ENCODE measurements at regions not wholly inside any gene's neighbourhood (a gene's known extent, or its start where the extent isn't known, plus 50 kb on each side); places are given as distances from the start of the nearest gene placed in this dataset.

DNA sequence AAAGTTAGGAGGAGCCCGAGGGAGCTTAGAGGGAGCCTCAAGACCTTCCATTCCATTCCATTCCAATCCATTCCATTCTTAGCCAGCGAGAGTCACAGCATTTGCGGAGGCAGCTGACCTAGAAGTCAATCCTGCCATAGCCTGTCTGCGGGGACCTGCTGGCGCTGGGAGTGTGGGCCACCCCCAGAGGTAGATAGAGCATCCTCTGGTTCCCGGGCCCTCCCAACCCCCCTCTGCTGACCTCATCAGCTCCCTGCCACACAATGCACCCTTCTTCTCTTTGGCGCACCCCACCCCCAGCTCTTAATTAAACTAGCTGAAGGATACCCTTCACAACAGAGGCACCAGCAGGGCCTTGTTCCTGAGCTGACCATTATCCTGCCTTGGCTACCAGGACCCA is 152.5 kb upstream of the ZMIZ1 start:
- no peak for TF ChIP-seq YY1 (IDR thresholded peaks at IDR 0.05; ENCODE audit: low read depth)
- no peak for TF ChIP-seq POLR2AphosphoS5 (IDR thresholded peaks at IDR 0.05; ENCODE audit: low read depth, low read length)
- TF ChIP-seq CHD2 (IDR thresholded peaks at IDR 0.05; ENCODE audit: low read length, partially characterized antibody), result no peak
